NCI-H82 (cell line): ENCODE measurements at regions not wholly inside any gene's neighbourhood (a gene's known extent, or its start where the extent isn't known, plus 50 kb on each side); places are given as distances from the start of the nearest gene placed in this dataset.

Source experiments
- DNase-seq: peaks from one replicate; lab custom pipeline; 2025; lab: John Stamatoyannopoulos, UW

- DNase-seq = no peak
Measured at GRCh38 chr21:16751695-16752474, 761.0 kb upstream of the CXADR start.

- DNase-seq = no peak
Measured at GRCh38 chr21:16752475-16752857, 760.4 kb upstream of the CXADR start.

- DNase-seq = no peak
Measured at GRCh38 chr21:16755061-16755460, 757.8 kb upstream of the CXADR start.

- DNase-seq = no peak
Measured at GRCh38 chr21:16767201-16767600, 745.6 kb upstream of the CXADR start.

- no peak for DNase-seq
Measured at GRCh38 chr21:16768096-16768495, 744.7 kb upstream of the CXADR start.

- DNase-seq = no peak
Measured at GRCh38 chr21:16770266-16770665, 742.6 kb upstream of the CXADR start.

GRCh38 chr21:16773206-16773605, 739.6 kb upstream of the CXADR start:
- no peak for DNase-seq

GRCh38 chr21:16775076-16775475, 737.8 kb upstream of the CXADR start:
- peak; percentile 15 for DNase-seq

GRCh38 chr21:16777041-16777720, 735.7 kb upstream of the CXADR start:
- DNase-seq = no peak

- no peak for DNase-seq
Measured at GRCh38 chr21:16788584-16788983, 724.3 kb upstream of the CXADR start.

GRCh38 chr21:16789636-16790035, 723.2 kb upstream of the CXADR start:
- no peak for DNase-seq

- no peak for DNase-seq
Measured at GRCh38 chr21:16792101-16792500, 720.7 kb upstream of the CXADR start.

- no peak for DNase-seq
Measured at GRCh38 chr21:16794950-16795349, 717.9 kb upstream of the CXADR start.

- DNase-seq = no peak
Measured at GRCh38 chr21:16796776-16797175, 716.1 kb upstream of the CXADR start.

- no peak for DNase-seq
Measured at GRCh38 chr21:16797540-16797939, 715.3 kb upstream of the CXADR start.

- DNase-seq = no peak
Measured at GRCh38 chr21:16797966-16798365, 714.9 kb upstream of the CXADR start.

GRCh38 chr21:16800536-16801275, 712.1 kb upstream of the CXADR start:
- no peak for DNase-seq

- DNase-seq = no peak
Measured at GRCh38 chr21:16811011-16811410, 701.8 kb upstream of the CXADR start.

- DNase-seq = no peak
Measured at GRCh38 chr21:16811970-16812369, 700.9 kb upstream of the CXADR start.

- DNase-seq = no peak
Measured at GRCh38 chr21:16815243-16815642, 697.6 kb upstream of the CXADR start.

- no peak for DNase-seq
Measured at GRCh38 chr21:16821588-16821987, 691.3 kb upstream of the CXADR start.

GRCh38 chr21:16829532-16829931, 683.3 kb upstream of the CXADR start:
- DNase-seq = no peak

GRCh38 chr21:16832791-16833190, 680.1 kb upstream of the CXADR start:
- no peak for DNase-seq
